Fibroblast of skin of scalp (primary cell): ENCODE measurements at regions not wholly inside any gene's neighbourhood (a gene's known extent, or its start where the extent isn't known, plus 50 kb on each side); places are given as distances from the start of the nearest gene placed in this dataset.
"Not testable (repeated sequence)": the region's sequence is repeated elsewhere in the genome, so short reads cannot be mapped to it uniquely, and the experiment has no call there.

Experiments
- DNase-seq: peaks from one replicate; pipeline ENCODE4 v3.0.0-alpha.2; 2013

GRCh38 chr9:102497709-102498108 lies 497.4 kb upstream of the CYLC2 start:
- no peak for DNase-seq

GRCh38 chr9:102486976-102487375 lies 508.2 kb upstream of the CYLC2 start:
- DNase-seq, result not testable (repeated sequence)

GRCh38 chr9:102483651-102484050 lies 511.5 kb upstream of the CYLC2 start:
- DNase-seq, result no peak

GRCh38 chr9:102482776-102483175 lies 512.4 kb upstream of the CYLC2 start:
- DNase-seq, result no peak

- DNase-seq, result peak; percentile 61
These were observed 515.9 kb upstream of the CYLC2 start for GRCh38 chr9:102479191-102479590.

- no peak for DNase-seq
These were observed 520.8 kb upstream of the CYLC2 start for GRCh38 chr9:102474357-102474756.

GRCh38 chr9:102469430-102469829 lies 525.7 kb upstream of the CYLC2 start:
- DNase-seq, result not testable (repeated sequence)

- peak; percentile 86 for DNase-seq
These were observed 533.8 kb upstream of the CYLC2 start for GRCh38 chr9:102461156-102461819.

- no peak for DNase-seq
These were observed 535.3 kb upstream of the CYLC2 start for GRCh38 chr9:102459828-102460227.

- DNase-seq, result peak; percentile 59
These were observed 538.6 kb upstream of the CYLC2 start for GRCh38 chr9:102456562-102456961.

- DNase-seq, result no peak
These were observed 549.2 kb upstream of the CYLC2 start for GRCh38 chr9:102445906-102446305.

GRCh38 chr9:102445181-102445747 lies 549.9 kb upstream of the CYLC2 start:
- DNase-seq, result no peak

- no peak for DNase-seq
These were observed 555.5 kb upstream of the CYLC2 start for GRCh38 chr9:102439583-102439982.

GRCh38 chr9:102436599-102436998 lies 558.5 kb upstream of the CYLC2 start:
- DNase-seq, result not testable (repeated sequence)

GRCh38 chr9:102435427-102435826 lies 559.7 kb upstream of the CYLC2 start:
- no peak for DNase-seq

GRCh38 chr9:102434545-102434944 lies 560.6 kb upstream of the CYLC2 start:
- no peak for DNase-seq

GRCh38 chr9:102428305-102428704 lies 566.8 kb upstream of the CYLC2 start:
- DNase-seq, result no peak

GRCh38 chr9:102416251-102416650 lies 578.9 kb upstream of the CYLC2 start:
- not testable (repeated sequence) for DNase-seq

GRCh38 chr9:102405218-102405867 lies 589.8 kb upstream of the CYLC2 start:
- no peak for DNase-seq

- DNase-seq, result no peak
These were observed 591.6 kb upstream of the CYLC2 start for GRCh38 chr9:102403514-102403913.

GRCh38 chr9:102398205-102398604 lies 596.9 kb upstream of the CYLC2 start:
- no peak for DNase-seq

GRCh38 chr9:102385620-102386019 lies 609.5 kb upstream of the CYLC2 start:
- DNase-seq, result not testable (repeated sequence)

- no peak for DNase-seq
These were observed 624.2 kb upstream of the GRIN3A start for GRCh38 chr9:102362470-102363132.

- DNase-seq, result no peak
These were observed 622.4 kb upstream of the GRIN3A start for GRCh38 chr9:102360846-102361245.
